ENCODE measurements at regions not wholly inside any gene's neighbourhood (a gene's known extent, or its start where the extent isn't known, plus 50 kb on each side); places are given as distances from the start of the nearest gene placed in this dataset.
"Not testable (repeated sequence)": the region's sequence is repeated elsewhere in the genome, so short reads cannot be mapped to it uniquely, and the experiment has no call there.

DNA sequence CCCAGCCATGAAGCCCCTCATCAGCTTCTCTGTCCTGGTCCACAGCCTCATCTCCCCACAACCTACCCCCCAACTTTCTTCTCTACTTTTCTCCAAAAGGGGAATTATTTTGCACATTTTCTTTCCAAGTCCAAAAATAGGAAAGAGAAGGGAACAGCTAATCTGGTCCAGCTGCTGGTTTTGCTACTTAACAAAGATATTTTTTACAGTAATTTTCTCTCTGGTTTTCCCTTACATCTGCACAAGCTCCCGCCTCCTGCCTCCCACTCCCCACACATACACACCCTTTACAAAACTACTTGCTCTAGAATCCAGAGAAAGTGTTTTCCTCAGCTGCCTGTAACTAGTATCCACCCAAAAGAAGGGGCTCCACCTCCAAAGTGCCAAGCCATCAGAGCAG, 177.2 kb downstream of the POLR2M start:
- no peak for DNase-seq

DNA sequence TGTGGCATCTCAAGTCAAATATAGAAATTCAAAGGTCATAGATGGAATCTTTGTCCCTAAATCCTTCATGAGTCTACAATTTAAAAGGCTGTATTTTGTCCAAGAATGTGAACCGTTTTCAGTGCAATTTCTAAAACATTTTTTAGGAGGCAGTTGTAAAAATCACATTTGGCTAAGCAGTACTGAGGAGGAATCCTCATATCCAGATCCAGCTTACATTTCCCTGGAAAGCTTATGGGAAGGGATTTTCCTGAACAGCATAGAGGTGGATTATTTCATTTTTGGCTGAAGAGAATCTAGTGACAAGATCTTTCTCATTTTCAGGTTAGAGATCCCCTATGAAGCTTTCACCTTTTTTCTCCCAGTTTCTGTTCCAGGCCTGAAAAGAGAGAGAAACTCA, 178.4 kb downstream of the POLR2M start:
- no peak for DNase-seq

DNA sequence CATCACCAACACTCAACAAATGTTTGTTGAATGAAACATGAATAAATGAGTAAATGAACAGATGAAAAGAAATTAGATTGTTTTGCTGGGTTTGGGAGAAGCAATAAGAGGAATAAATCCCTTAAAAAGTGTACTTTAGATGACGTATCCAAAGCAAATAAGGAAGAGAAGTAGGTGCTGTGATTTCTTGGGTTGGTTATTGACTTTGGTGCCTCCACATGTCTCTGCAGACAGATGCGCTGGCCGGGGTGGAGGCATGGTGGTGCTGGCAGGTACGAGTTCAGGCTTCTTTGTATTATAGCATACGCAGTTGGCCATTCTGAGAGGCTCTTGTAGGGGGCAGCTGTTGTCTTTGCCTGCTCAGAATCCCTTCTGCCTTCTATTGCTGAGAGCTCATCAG, 178.9 kb downstream of the POLR2M start:
- no peak for DNase-seq

DNA sequence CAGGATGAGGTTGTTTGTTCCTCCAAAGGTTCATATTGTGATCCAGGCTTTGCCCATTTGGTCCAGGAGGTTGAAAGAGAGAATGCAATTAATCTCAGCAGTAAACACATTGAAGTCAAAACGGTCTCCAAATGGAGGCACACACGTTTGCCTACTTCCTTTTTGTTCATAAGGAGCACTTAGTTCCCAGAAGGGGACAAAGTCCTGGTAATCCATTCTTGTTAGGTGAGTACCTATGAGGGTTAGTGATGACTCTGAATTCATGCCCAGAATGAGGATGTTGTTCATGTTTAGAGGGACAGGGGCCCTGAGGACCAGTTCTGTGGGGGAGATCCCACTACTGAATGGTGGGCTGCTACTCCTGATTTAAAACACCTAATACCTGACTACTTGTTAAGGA, 177.7 kb downstream of the ALDH1A2 start:
- DNase-seq, result no peak

GRCh38 chr15:57890351-57890750, 175.2 kb downstream of the ALDH1A2 start:
- DNase-seq, result no peak

GRCh38 chr15:57890878-57891277, 174.6 kb downstream of the ALDH1A2 start:
- no peak for DNase-seq

DNA sequence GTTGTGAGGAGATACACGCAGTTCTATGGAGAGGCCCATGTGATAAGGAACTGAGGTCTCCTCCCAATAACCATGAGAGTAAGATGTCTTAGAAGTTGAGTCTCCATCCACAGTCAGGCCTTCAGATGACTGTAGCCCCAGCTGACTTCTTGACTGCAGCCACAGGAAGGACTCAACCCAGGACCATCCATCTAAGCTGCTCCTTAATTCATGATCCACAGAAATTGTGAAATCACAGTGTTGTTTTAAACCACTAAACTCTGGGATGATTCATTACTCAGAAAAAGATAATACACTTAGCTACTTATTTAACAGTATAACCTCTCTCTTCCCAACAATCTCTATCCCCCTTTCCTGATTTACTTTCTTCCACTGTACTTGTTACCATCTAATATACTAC, 173.3 kb downstream of the ALDH1A2 start:
- no peak for DNase-seq

GRCh38 chr15:57893040-57893439, 172.5 kb downstream of the ALDH1A2 start:
- DNase-seq, result no peak

DNA sequence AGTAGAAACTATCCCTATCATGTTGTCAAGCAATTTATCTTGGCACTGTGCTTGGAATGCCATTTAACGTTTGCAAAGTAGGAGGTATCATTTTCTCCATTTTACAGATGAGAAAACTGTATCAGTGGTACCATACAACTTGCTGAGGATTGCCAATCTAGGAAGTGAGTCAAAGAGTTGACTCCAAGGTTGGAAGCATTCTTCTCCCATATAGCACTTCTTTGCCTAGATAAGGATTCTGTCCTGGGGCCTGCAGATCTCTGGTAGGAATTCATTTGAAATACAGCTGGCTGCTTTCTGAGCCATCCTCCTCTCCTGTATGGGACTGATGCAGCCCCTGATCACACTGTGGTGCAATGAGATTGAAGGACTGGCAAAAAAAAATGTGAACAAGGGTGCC, 170.2 kb downstream of the ALDH1A2 start:
- DNase-seq, result no peak

GRCh38 chr15:57896114-57896513, 169.4 kb downstream of the ALDH1A2 start:
- no peak for DNase-seq

DNA sequence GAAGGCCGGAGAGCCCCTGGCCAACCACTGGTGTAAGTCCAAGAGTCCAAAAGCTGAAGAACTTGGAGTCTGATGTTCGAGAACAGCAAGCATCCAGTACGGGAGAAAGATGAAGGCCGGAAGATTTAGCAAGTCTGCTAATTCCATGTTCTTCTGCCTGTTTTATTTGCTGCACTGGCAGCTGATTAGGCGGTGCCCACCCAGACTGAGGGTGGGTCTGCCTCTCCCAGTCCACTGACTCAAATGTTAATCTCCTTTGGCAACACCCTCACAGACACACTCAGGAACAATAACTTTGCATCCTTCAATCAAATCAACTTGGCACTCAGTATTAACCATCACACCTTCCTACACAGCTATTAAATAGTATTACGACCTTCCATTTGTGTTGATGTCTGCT, 168.6 kb downstream of the ALDH1A2 start:
- DNase-seq, result not testable (repeated sequence)

GRCh38 chr15:57897870-57898269, 167.6 kb downstream of the ALDH1A2 start:
- no peak for DNase-seq

DNA sequence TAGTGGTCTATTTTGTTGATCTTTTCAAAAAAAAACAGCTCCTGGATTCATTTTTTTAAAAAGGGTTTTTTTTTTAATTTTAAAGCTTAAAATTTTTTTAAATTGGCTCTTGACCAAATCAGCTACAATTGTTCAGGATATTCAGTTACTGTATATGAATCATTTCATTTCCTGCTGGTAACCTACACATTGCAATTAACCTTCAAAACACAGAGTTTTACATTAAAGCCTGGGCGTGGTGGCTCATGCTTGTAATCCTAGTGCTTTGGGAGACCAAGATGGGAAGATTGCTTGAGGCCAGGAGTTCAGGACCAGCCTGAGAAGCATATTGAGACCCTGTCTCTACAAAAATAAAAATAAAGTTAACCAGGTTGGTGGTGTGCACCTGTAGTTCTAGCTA, 163.4 kb downstream of the ALDH1A2 start:
- no peak for DNase-seq
